T-helper 2 cell (primary cell): ENCODE measurements at regions not wholly inside any gene's neighbourhood (a gene's known extent, or its start where the extent isn't known, plus 50 kb on each side); places are given as distances from the start of the nearest gene placed in this dataset.

Source experiments
- DNase-seq, 5 experiments: peaks; one replicate each; pipeline versions ENCODE4 v3.0.0 to v3.0.0-alpha.2; 2012 to 2022

GRCh38 chr6:6892744-6893583, 214.8 kb upstream of the RREB1 start:
- DNase-seq = no peak

GRCh38 chr6:6893701-6894100, 214.1 kb upstream of the RREB1 start:
- no peak for DNase-seq

GRCh38 chr6:6895929-6896328, 211.8 kb upstream of the RREB1 start:
- DNase-seq = no peak

GRCh38 chr6:6897140-6897539, 210.6 kb upstream of the RREB1 start:
- DNase-seq = no peak

- DNase-seq = no peak
These were observed 207.1 kb upstream of the RREB1 start for GRCh38 chr6:6900569-6901204.

- no peak for DNase-seq
These were observed 206.5 kb upstream of the RREB1 start for GRCh38 chr6:6901205-6901719.

- DNase-seq = no peak
These were observed 205.8 kb upstream of the RREB1 start for GRCh38 chr6:6901945-6902344.

GRCh38 chr6:6905961-6906518, 201.7 kb upstream of the RREB1 start:
- DNase-seq = no peak

- no peak for DNase-seq
These were observed 201.1 kb upstream of the RREB1 start for GRCh38 chr6:6906570-6907213.

GRCh38 chr6:6907286-6907685, 200.5 kb upstream of the RREB1 start:
- DNase-seq = no peak

GRCh38 chr6:6908121-6908520, 199.6 kb upstream of the RREB1 start:
- DNase-seq = no peak

GRCh38 chr6:6909111-6909510, 198.7 kb upstream of the RREB1 start:
- no peak for DNase-seq

GRCh38 chr6:6910734-6911295, 196.9 kb upstream of the RREB1 start:
- DNase-seq = no peak

- no peak for DNase-seq
These were observed 196.4 kb upstream of the RREB1 start for GRCh38 chr6:6911391-6911790.

- DNase-seq = no peak
These were observed 194.7 kb upstream of the RREB1 start for GRCh38 chr6:6912817-6913744.

GRCh38 chr6:6915219-6915618, 192.5 kb upstream of the RREB1 start:
- DNase-seq = peak in 1 of 5 experiments; percentile 28

GRCh38 chr6:6915813-6916547, 191.8 kb upstream of the RREB1 start:
- peak in 1 of 5 experiments; percentile 24 for DNase-seq

- DNase-seq = no peak
These were observed 191.2 kb upstream of the RREB1 start for GRCh38 chr6:6916598-6916997.

- peak in 2 of 5 experiments; percentile 60 to 64 for DNase-seq
These were observed 189.4 kb upstream of the RREB1 start for GRCh38 chr6:6918216-6918983.

GRCh38 chr6:6919173-6919572, 188.6 kb upstream of the RREB1 start:
- no peak for DNase-seq
